Activated CD4-positive, alpha-beta T cell treated with anti-CD3 and anti-CD28 coated beads for 24 hours (primary cell): ENCODE measurements at regions not wholly inside any gene's neighbourhood (a gene's known extent, or its start where the extent isn't known, plus 50 kb on each side); places are given as distances from the start of the nearest gene placed in this dataset.
"Not testable (repeated sequence)": the region's sequence is repeated elsewhere in the genome, so short reads cannot be mapped to it uniquely, and the experiment has no call there.

Experiments used
- DNase-seq, 2 donors: peaks; one replicate each; pipeline ENCODE4 v3.0.0-alpha.2; 2020; ENCODE audit warnings: low read depth in 2 of 2

DNA sequence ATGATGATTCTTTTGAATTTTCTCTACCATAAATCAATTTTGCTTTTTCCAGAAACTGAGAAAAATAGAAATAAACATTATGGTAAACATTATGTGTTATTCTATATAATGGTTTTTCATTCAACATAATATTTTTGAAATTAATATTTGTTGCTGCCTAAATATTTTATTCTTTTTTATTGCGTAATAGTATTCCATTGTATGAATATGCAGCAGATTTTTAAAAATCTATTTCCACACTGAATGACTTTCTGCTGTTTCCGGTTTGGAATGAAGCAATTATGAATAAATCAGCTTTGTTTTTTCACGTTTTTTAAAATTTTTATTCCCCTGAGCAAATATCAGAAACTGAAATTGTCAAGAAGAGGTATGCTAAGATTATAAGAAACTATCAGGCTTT is 335.2 kb upstream of the KCND2 start:
- DNase-seq, result no peak

GRCh38 chr7:119943942-119944600 is 328.9 kb upstream of the KCND2 start:
- no peak for DNase-seq

GRCh38 chr7:119944601-119944972 is 328.4 kb upstream of the KCND2 start:
- DNase-seq, result no peak

- DNase-seq, result no peak
These were observed 327.2 kb upstream of the KCND2 start for GRCh38 chr7:119945822-119946221.

DNA sequence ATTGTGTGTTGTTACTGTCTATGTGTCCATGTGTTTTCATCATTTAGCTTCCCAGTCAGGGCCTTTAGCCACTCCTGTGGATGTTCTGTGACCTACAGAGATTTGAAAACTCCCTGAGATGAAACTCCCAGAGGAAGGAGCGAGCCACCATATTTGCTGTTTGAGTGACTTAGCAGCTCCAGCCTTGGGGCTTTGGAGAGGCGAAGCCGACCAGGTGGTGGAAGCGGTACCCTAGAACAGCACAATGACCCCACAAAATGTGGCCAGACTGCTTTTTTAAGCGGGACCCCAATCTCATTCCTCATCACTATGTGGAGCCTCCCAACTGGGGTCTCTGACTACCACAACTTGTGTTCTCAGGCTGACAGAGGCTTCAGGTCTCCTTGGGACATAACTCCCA is 323.9 kb upstream of the KCND2 start:
- DNase-seq, result no peak

DNA sequence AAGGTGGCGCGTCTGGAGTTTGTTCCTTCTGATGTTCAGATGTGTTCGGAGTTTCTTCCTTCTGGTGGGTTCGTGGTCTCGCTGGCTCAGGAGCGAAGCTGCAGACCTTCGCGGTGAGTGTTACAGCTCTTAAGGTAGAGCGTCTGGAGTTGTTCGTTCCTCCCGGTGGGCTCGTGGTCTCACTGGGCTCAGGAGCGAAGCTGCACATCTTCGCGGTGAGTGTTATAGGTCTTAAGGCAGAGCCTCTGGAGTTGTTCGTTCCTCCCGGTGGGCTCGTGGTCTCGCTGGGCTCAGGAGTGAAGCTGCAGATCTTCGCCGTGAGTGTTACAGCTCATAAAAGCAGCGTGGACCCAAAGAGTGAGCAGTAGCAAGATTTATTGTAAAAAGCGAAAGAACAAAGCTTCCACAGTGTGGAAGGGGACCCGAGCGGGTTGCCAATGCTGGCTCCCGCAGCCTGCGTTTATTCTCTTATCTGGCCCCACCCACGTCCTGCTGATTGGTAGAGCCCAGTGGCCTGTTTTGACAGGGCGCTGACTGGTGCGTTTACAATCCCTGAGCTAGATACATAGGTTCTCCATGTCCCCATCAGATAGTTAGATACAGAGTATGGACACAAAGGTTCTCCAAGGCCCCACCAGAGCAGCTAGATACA is 322.5 kb upstream of the KCND2 start:
- not testable (repeated sequence) for DNase-seq

DNA sequence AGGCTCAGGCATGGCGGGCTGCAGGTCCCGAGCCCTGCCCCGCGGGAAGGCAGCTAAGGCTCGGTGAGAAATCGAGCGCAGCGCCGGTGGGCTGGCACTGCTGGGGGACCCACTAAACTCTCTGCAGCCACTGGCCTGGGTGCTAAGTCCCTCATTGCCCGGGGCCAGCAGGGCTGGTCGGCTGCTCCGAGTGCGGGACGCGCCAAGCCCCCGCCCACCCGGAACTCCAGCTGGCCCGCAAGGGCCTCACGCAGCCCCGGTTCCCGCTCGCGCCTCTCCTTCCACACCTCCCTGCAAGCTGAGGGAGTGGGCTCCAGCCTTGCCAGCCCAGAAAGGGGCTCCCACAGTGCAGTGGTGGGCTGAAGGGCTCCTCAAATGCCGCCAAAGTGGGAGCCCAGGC is 321.4 kb upstream of the KCND2 start:
- DNase-seq, result not testable (repeated sequence)

- no peak for DNase-seq
These were observed 315.6 kb upstream of the KCND2 start for GRCh38 chr7:119957335-119957734.

- DNase-seq, result no peak
These were observed 313.2 kb upstream of the KCND2 start for GRCh38 chr7:119959811-119960210.

DNA sequence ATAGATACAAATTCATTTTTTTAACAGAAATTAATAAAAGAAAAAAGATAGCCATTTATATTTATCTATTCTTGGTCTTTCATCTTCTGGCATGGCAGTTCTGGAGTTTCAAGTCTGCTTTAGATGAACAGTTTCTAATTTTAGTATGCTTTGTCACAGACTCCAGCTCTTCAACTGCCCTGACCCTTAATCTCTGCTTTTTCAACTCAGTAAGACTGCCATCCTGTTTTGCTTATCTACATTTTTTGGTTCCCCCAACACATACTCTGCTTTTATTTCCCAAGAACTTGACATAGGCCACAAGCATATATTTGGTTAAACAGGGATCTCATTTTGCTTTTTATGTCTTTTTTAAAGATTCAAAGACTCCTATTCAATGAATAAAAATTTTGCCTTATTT is 309.3 kb upstream of the KCND2 start:
- DNase-seq, result no peak

- no peak for DNase-seq
These were observed 308.9 kb upstream of the KCND2 start for GRCh38 chr7:119964065-119964464.

DNA sequence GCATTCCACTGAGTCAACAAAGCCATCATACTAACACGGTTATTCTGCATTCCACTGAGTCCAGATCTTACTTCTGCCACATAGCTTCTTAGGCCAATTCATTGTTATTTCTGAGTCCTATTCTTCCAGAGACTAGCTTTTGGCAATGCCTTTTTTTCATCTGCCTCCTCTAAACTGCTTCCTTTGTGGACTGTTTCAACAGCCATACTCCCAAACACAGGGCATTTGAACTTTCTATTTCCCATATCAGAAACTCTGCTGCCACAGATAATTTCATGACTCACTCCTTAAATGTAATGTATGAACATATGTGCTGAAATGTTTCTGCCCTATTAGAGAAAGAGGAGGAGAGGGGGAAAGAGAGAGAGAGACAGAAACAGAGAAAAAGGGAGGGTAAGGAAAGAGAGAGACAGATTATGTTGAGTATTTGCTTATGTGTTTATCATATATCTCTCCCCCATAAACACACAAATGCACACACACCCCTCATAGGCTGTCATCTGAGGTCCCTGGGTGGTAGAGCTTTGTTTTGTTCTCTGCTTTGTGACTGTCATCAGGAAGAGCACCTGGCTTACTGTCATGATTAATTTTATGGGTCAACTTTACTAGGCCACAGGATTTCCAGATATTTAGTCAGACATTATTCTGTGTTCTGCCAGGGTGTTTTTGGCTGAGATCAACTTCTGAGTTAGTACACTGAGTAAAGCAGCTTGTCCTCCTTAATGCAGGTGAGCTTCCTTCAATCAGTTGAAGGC is 308.0 kb upstream of the KCND2 start:
- DNase-seq, result no peak

GRCh38 chr7:119967221-119967620 is 305.8 kb upstream of the KCND2 start:
- no peak for DNase-seq

GRCh38 chr7:119968411-119968810 is 304.6 kb upstream of the KCND2 start:
- DNase-seq, result not testable (repeated sequence)

- no peak for DNase-seq
These were observed 303.9 kb upstream of the KCND2 start for GRCh38 chr7:119969054-119969453.

- no peak for DNase-seq
These were observed 303.2 kb upstream of the KCND2 start for GRCh38 chr7:119969763-119970162.

GRCh38 chr7:119974972-119975371 is 298.0 kb upstream of the KCND2 start:
- DNase-seq, result no peak

- no peak for DNase-seq
These were observed 290.1 kb upstream of the KCND2 start for GRCh38 chr7:119982884-119983283.

GRCh38 chr7:119983468-119983867 is 289.5 kb upstream of the KCND2 start:
- no peak for DNase-seq

GRCh38 chr7:119984247-119984646 is 288.7 kb upstream of the KCND2 start:
- DNase-seq, result no peak

- DNase-seq, result no peak
These were observed 284.6 kb upstream of the KCND2 start for GRCh38 chr7:119988401-119988800.

- no peak for DNase-seq
These were observed 278.0 kb upstream of the KCND2 start for GRCh38 chr7:119994928-119995327.

- no peak for DNase-seq
These were observed 276.3 kb upstream of the KCND2 start for GRCh38 chr7:119996634-119997033.
